T-cell (primary cell): ENCODE measurements at regions not wholly inside any gene's neighbourhood (a gene's known extent, or its start where the extent isn't known, plus 50 kb on each side); places are given as distances from the start of the nearest gene placed in this dataset.

ENCODE experiments used
- ATAC-seq, 4 experiments: fragments of 200-7000 bp in 3 of 4; fragments of 150-1000 bp in 1 of 4; cut with Tn5 transposase; replicated peaks in 1 of 4; 1 replicate in 3 of 4; 2 replicates in 1 of 4; pipeline ENCODE4 v1.10.0; 2021; ENCODE audit warnings: moderate library complexity in 3 of 4, mild to moderate bottlenecking in 2 of 4, moderate number of reproducible peaks in 1 of 4
- CTCF ChIA-PET, 2 donors: fragments of 300-600 bp; sonication (Branson Sonifier 250); formaldehyde crosslinking; loops; one replicate each; lab custom pipeline; 2022; ENCODE audit warnings: antibody characterized with exemption in 2 of 2; lab: Charles Lee
- POLR2A ChIA-PET, 2 donors: fragments of 300-600 bp; sonication (Branson Sonifier 250); formaldehyde crosslinking; loops; one replicate each; lab custom pipeline; 2022; ENCODE audit warnings: antibody characterized with exemption in 2 of 2; lab: Charles Lee
- DNase-seq, 35 experiments: peaks; one replicate each; pipeline versions ENCODE4 v3.0.0 to v3.0.0-alpha.2; 2013 to 2023
- H3K27ac ChIP-seq: one replicate; pipeline ENCODE4 v1.5.1; 2013; ENCODE audit warnings: low read length
- H3K27me3 ChIP-seq, 2 experiments: replicated peaks in 1 of 2; 1 replicate in 1 of 2; 2 replicates in 1 of 2; pipeline versions ENCODE4 v1.6.1 to v1.7.0; 2013; ENCODE audit warnings: low read length in 1 of 2, mixed read lengths in 1 of 2; ENCODE audit not compliant: control insufficient read depth in 2 of 2, insufficient read depth in 2 of 2; ENCODE audit errors: extremely low read depth in 1 of 2
- H3K36me3 ChIP-seq, 2 donors: 1 replicate in 1 of 2; 2 replicates in 1 of 2; pipeline versions ENCODE4 v1.6.1 to v1.7.0; 2013; ENCODE audit warnings: low read length in 1 of 2; ENCODE audit not compliant: control insufficient read depth in 2 of 2, insufficient read depth in 1 of 2; ENCODE audit errors: extremely low read depth in 1 of 2
- H3K4me1 ChIP-seq, 2 experiments: 1 replicate in 1 of 2; 2 replicates in 1 of 2; pipeline versions ENCODE4 v1.6.1 to v1.7.0; 2013; ENCODE audit warnings: low read length in 2 of 2, mixed read lengths in 1 of 2; ENCODE audit not compliant: insufficient read depth in 2 of 2, control insufficient read depth in 1 of 2; ENCODE audit errors: extremely low read depth in 1 of 2
- H3K4me3 ChIP-seq, 2 donors: 1 replicate in 1 of 2; 2 replicates in 1 of 2; pipeline versions ENCODE4 v1.5.1 to v1.7.0; 2013; ENCODE audit warnings: mild to moderate bottlenecking in 2 of 2, low read length in 1 of 2, moderate library complexity in 1 of 2; ENCODE audit not compliant: control insufficient read depth in 1 of 2; ENCODE audit errors: extremely low read depth in 1 of 2
- H3K9me3 ChIP-seq: 2 replicates; pipeline ENCODE4 v1.7.0; 2013
- H3K27ac Mint-ChIP-seq, 2 donors: one replicate each; pipeline ENCODE4 v1.8.0; 2020 to 2021; ENCODE audit warnings: mild to moderate bottlenecking in 2 of 2, mixed read lengths in 2 of 2
- H3K27me3 Mint-ChIP-seq, 2 donors: one replicate each; pipeline ENCODE4 v1.8.0; 2021 to 2022; ENCODE audit warnings: mixed read lengths in 2 of 2
- H3K36me3 Mint-ChIP-seq: one replicate; pipeline ENCODE4 v1.8.0; 2021; ENCODE audit warnings: mixed read lengths
- H3K4me1 Mint-ChIP-seq, 3 donors: one replicate each; pipeline ENCODE4 v1.8.0; 2020 to 2022; ENCODE audit warnings: mixed read lengths in 3 of 3, mild to moderate bottlenecking in 1 of 3
- H3K4me3 Mint-ChIP-seq, 3 donors: one replicate each; pipeline ENCODE4 v1.8.0; 2020 to 2022; ENCODE audit warnings: mild to moderate bottlenecking in 3 of 3, mixed read lengths in 3 of 3, moderate library complexity in 3 of 3
- H3K9me3 Mint-ChIP-seq, 3 donors: one replicate each; pipeline ENCODE4 v1.8.0; 2020 to 2022; ENCODE audit warnings: mixed read lengths in 3 of 3
- WGBS: methylation state at CpG from one replicate; pipeline ENCODE4 v1.1.5; 2013; ENCODE audit warnings: missing lambda C conversion rate; ENCODE audit not compliant: insufficient coverage; 5-methylcytosine and 5-hydroxymethylcytosine counted together

- Histone ChIP-seq H3K36me3 (no peaks in the 10 kb centered on the region), H3K27me3 (no peaks in the 10 kb centered on the region), H3K4me1 (peaks cover 0 to 5% of the 10 kb centered on the region in 2 experiments), H3K27ac (no peak overlapping the region), H3K9me3 (no peaks in the 10 kb centered on the region), H3K4me3 (no peak overlapping the region)
- H3K4me1 Mint-ChIP-seq, result peaks cover 0 to 20% (median 9%) of the 10 kb centered on the region in 3 donors
- H3K27me3 Mint-ChIP-seq, result no peaks in the 10 kb centered on the region
- peaks cover 24% of the 10 kb centered on the region for H3K36me3 Mint-ChIP-seq
- ChIA-PET CTCF (interaction anchor here in 1 of 2 donors (0.6 kb wide), 1 partner anchor 26 kb away, joined by 3 read pairs; no protein-coding TSS in a partner anchor), POLR2A (no interaction called here)
- WGBS, result no CpG with 5 or more reads among the region's 2 CpGs
- no peak overlapping the region for H3K4me3 Mint-ChIP-seq
- ATAC-seq (no peak), DNase-seq (no peak)
- no peak overlapping the region for H3K27ac Mint-ChIP-seq
- H3K9me3 Mint-ChIP-seq, result peaks cover 0 to 4% (median 0%) of the 10 kb centered on the region in 3 donors
Observed at GRCh38 chr2:144210076-144210475, 309.8 kb downstream of the ZEB2 start.

GRCh38 chr2:144208924-144209323 lies 311.0 kb downstream of the ZEB2 start:
- no peak for DNase-seq
- no peaks in the 10 kb centered on the region for H3K27me3 ChIP-seq
- ATAC-seq, result no peak
- H3K27ac ChIP-seq, result no peak overlapping the region
- 57% methylated on average over 2 of the region's 2 CpGs for WGBS
- H3K9me3 ChIP-seq, result no peaks in the 10 kb centered on the region
- H3K4me3 ChIP-seq, result no peak overlapping the region
- peaks cover 0 to 5% of the 10 kb centered on the region in 2 experiments for H3K4me1 ChIP-seq
- no peaks in the 10 kb centered on the region for H3K27me3 Mint-ChIP-seq
- H3K9me3 Mint-ChIP-seq, result peaks cover 0 to 4% (median 0%) of the 10 kb centered on the region in 3 donors
- no peaks in the 10 kb centered on the region for H3K36me3 ChIP-seq
- H3K4me1 Mint-ChIP-seq, result peaks cover 0 to 17% (median 5%) of the 10 kb centered on the region in 3 donors
- CTCF ChIA-PET, result no interaction called here
- H3K4me3 Mint-ChIP-seq, result no peak overlapping the region
- peaks cover 28% of the 10 kb centered on the region for H3K36me3 Mint-ChIP-seq
- H3K27ac Mint-ChIP-seq, result no peak overlapping the region
- POLR2A ChIA-PET, result no interaction called here

DNA sequence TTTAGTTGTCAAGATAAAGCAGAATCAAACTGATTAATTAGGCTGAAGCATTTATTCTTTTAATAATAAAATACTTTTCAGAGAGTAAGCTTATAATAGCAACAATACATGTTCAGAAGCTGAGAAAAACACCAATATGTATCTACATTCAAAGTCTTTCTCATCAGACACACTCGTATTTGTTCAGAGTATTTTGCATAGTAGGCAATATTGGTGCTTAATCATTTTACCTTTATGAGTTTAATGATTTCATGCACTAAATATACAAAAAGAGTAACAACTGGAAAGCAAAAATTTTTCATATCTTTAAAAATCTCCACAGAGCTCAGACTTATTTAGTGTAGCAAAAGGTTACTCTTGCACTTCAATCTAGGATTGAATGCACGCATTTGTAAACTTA lies 313.9 kb downstream of the ZEB2 start:
- H3K27me3 Mint-ChIP-seq, result no peaks in the 10 kb centered on the region

GRCh38 chr2:144201868-144202468 lies 318.0 kb downstream of the ZEB2 start:
- H3K27ac Mint-ChIP-seq, result no peak overlapping the region
- CTCF ChIA-PET, result no interaction called here

More for the DNA sequence above, 313.9 kb downstream of the ZEB2 start:
- Histone ChIP-seq H3K36me3 (no peaks in the 10 kb centered on the region), H3K27ac (no peak overlapping the region), H3K4me3 (no peak overlapping the region), H3K9me3 (no peaks in the 10 kb centered on the region), H3K4me1 (no peaks in the 10 kb centered on the region), H3K27me3 (no peaks in the 10 kb centered on the region)
- peaks cover 0 to 11% (median 0%) of the 10 kb centered on the region in 3 donors for H3K4me1 Mint-ChIP-seq
- H3K9me3 Mint-ChIP-seq, result peaks cover 0 to 4% (median 0%) of the 10 kb centered on the region in 3 donors
- ATAC-seq (no peak), DNase-seq (no peak)
- no peak overlapping the region for H3K27ac Mint-ChIP-seq
- ChIA-PET CTCF (interaction anchor here in 1 of 2 donors (0.6 kb wide), 1 partner anchor 350 kb away, joined by 8 read pairs; no protein-coding TSS in a partner anchor), POLR2A (interaction anchor here (0.6 kb wide), 2 partner anchors 13 to 127 kb away, joined by 3 read pairs; no protein-coding TSS in a partner anchor)
- no CpG with 5 or more reads among the region's 2 CpGs for WGBS
- no peak overlapping the region for H3K4me3 Mint-ChIP-seq
- peaks cover 29% of the 10 kb centered on the region for H3K36me3 Mint-ChIP-seq

GRCh38 chr2:144201126-144201525 lies 318.8 kb downstream of the ZEB2 start:
- Mint-ChIP-seq H3K27me3 (no peaks in the 10 kb centered on the region), H3K9me3 (no peaks in the 10 kb centered on the region), H3K36me3 (peaks cover 16% of the 10 kb centered on the region), H3K4me3 (no peak overlapping the region), H3K4me1 (peaks cover 0 to 7% (median 0%) of the 10 kb centered on the region in 3 donors), H3K27ac (peak overlapping the region; percentile 0 to 30)
- Histone ChIP-seq H3K36me3 (no peaks in the 10 kb centered on the region), H3K4me1 (no peaks in the 10 kb centered on the region), H3K27me3 (no peaks in the 10 kb centered on the region), H3K4me3 (no peak overlapping the region), H3K9me3 (no peaks in the 10 kb centered on the region), H3K27ac (no peak overlapping the region)
- 74% methylated on average over 6 of the region's 6 CpGs for WGBS
- ChIA-PET POLR2A (no interaction called here), CTCF (no interaction called here)
- DNase-seq, result no peak
- ATAC-seq, result no peak

More at GRCh38 chr2:144201868-144202468, 318.0 kb downstream of the ZEB2 start:
- WGBS, result no CpG with 5 or more reads among the region's 1 CpG
- DNase-seq, result no peak
- ATAC-seq, result no peak
- no peaks in the 10 kb centered on the region for H3K4me1 ChIP-seq
- Mint-ChIP-seq H3K27me3 (no peaks in the 10 kb centered on the region), H3K4me3 (no peak overlapping the region), H3K36me3 (peaks cover 16% of the 10 kb centered on the region), H3K4me1 (peaks cover 0 to 7% (median 0%) of the 10 kb centered on the region in 3 donors), H3K9me3 (no peaks in the 10 kb centered on the region)
- no peaks in the 10 kb centered on the region for H3K27me3 ChIP-seq
- POLR2A ChIA-PET, result no interaction called here
- no peaks in the 10 kb centered on the region for H3K36me3 ChIP-seq
- H3K4me3 ChIP-seq, result no peak overlapping the region
- H3K9me3 ChIP-seq, result no peaks in the 10 kb centered on the region
- no peak overlapping the region for H3K27ac ChIP-seq

GRCh38 chr2:144198116-144198515 lies 321.8 kb downstream of the ZEB2 start:
- Histone ChIP-seq H3K4me3 (no peak overlapping the region), H3K36me3 (no peaks in the 10 kb centered on the region), H3K9me3 (no peaks in the 10 kb centered on the region), H3K27ac (no peak overlapping the region), H3K4me1 (no peaks in the 10 kb centered on the region), H3K27me3 (no peaks in the 10 kb centered on the region)
- no peak for DNase-seq
- 83% methylated on average over 1 of the region's 3 CpGs for WGBS
- H3K4me1 Mint-ChIP-seq, result peaks cover 0 to 13% (median 3%) of the 10 kb centered on the region in 3 donors
- H3K36me3 Mint-ChIP-seq, result peaks cover 12% of the 10 kb centered on the region
- ChIA-PET CTCF (no interaction called here), POLR2A (no interaction called here)
- no peaks in the 10 kb centered on the region for H3K27me3 Mint-ChIP-seq
- H3K9me3 Mint-ChIP-seq, result no peaks in the 10 kb centered on the region
- H3K4me3 Mint-ChIP-seq, result no peak overlapping the region
- no peak for ATAC-seq
- no peak overlapping the region for H3K27ac Mint-ChIP-seq
